IMR-90 (cell line): ENCODE measurements at regions not wholly inside any gene's neighbourhood (a gene's known extent, or its start where the extent isn't known, plus 50 kb on each side); places are given as distances from the start of the nearest gene placed in this dataset.

ENCODE experiments used
- ATAC-seq: fragments of 200-7000 bp; cut with Tn5 transposase; 2 replicates; pipeline ENCODE4 v1.9.1; 2020; ENCODE audit warnings: low read depth, mild to moderate bottlenecking, moderate library complexity
- BruUV-seq: library from RNA; stranded (reverse); fragments of 400-500 nt; replicated peaks from 2 replicates; lab custom pipeline; 2021; lab: Mats Ljungman, UMichigan
- CTCF ChIA-PET: fragments of 300-600 bp; formaldehyde crosslinking; extraction: SDS; loops from one replicate; lab custom pipeline; 2021; ENCODE audit warnings: antibody characterized with exemption; lab: Yijun Ruan, JAX
- POLR2A ChIA-PET: fragments of 300-600 bp; sonication (Branson Sonifier 250); formaldehyde crosslinking; loops from one replicate; lab custom pipeline; 2022; ENCODE audit warnings: antibody characterized with exemption; ENCODE audit not compliant: unreplicated experiment; lab: Charles Lee
- DNase-seq: peaks from one replicate; pipeline ENCODE4 v3.0.0; 2013
- H2AFZ ChIP-seq: replicated peaks from 2 replicates; pipeline ENCODE3; 2013; ENCODE audit warnings: low read length, mild to moderate bottlenecking; ENCODE audit not compliant: poor library complexity
- H2AK5ac ChIP-seq: 2 replicates; pipeline ENCODE4 v1.6.1; 2013; ENCODE audit warnings: low read depth, low read length, inconsistent platforms
- H2AK9ac ChIP-seq: replicated peaks from 2 replicates; pipeline ENCODE3; 2013; ENCODE audit warnings: mild to moderate bottlenecking, low read depth, low read length, moderate library complexity; ENCODE audit not compliant: poor library complexity
- H2BK120ac ChIP-seq: 2 replicates; pipeline ENCODE4 v1.6.1; 2013; ENCODE audit warnings: low read depth, low read length, inconsistent platforms
- H2BK15ac ChIP-seq: 3 replicates; pipeline ENCODE4 v1.6.1; 2013; ENCODE audit warnings: low read depth, low read length, inconsistent platforms
- H2BK20ac ChIP-seq: 2 replicates; pipeline ENCODE4 v1.6.1; 2013; ENCODE audit warnings: low read depth, mild to moderate bottlenecking, inconsistent platforms, low read length, moderate library complexity
- H2BK5ac ChIP-seq: 2 replicates; pipeline ENCODE4 v1.6.1; 2013; ENCODE audit warnings: mild to moderate bottlenecking, low read depth, low read length, inconsistent platforms; ENCODE audit not compliant: poor library complexity, severe bottlenecking
- H3K14ac ChIP-seq: replicated peaks from 2 replicates; pipeline ENCODE4 v1.6.1; 2013; ENCODE audit warnings: low read depth, low read length, inconsistent platforms
- H3K18ac ChIP-seq: 2 replicates; pipeline ENCODE4 v1.6.1; 2013; ENCODE audit warnings: low read depth, low read length, control low read depth
- H3K23ac ChIP-seq: 2 replicates; pipeline ENCODE4 v1.6.1; 2013; ENCODE audit warnings: low read depth, low read length, inconsistent platforms
- H3K27ac ChIP-seq: 2 replicates; pipeline ENCODE4 v1.5.1; 2013; ENCODE audit warnings: mild to moderate bottlenecking, control low read depth, low read length; ENCODE audit not compliant: insufficient read depth
- H3K27me3 ChIP-seq: 2 replicates; pipeline ENCODE4 v1.6.1; 2013; ENCODE audit warnings: low read length; ENCODE audit not compliant: control insufficient read depth, insufficient read depth
- H3K36me3 ChIP-seq: 2 replicates; pipeline ENCODE4 v1.6.1; 2013; ENCODE audit warnings: low read length, mixed read lengths; ENCODE audit not compliant: control insufficient read depth, insufficient read depth
- H3K4ac ChIP-seq: 2 replicates; pipeline ENCODE4 v1.6.1; 2013; ENCODE audit warnings: low read depth, low read length, inconsistent platforms
- H3K4me1 ChIP-seq: 2 replicates; pipeline ENCODE4 v1.6.1; 2013; ENCODE audit warnings: low read length, mixed read lengths; ENCODE audit not compliant: control insufficient read depth, insufficient read depth
- H3K4me2 ChIP-seq: 2 replicates; pipeline ENCODE4 v1.6.1; 2013; ENCODE audit warnings: low read depth, mild to moderate bottlenecking, control low read depth, low read length, moderate library complexity
- H3K4me3 ChIP-seq: 2 replicates; pipeline ENCODE4 v1.5.1; 2013; ENCODE audit warnings: low read depth, mild to moderate bottlenecking, control low read depth, low read length, moderate library complexity; ENCODE audit not compliant: insufficient read depth
- H3K56ac ChIP-seq: 2 replicates; pipeline ENCODE4 v1.6.1; 2013; ENCODE audit warnings: low read length, inconsistent platforms; ENCODE audit not compliant: insufficient read depth; ENCODE audit errors: extremely low read depth
- H3K79me1 ChIP-seq, 2 experiments: 2 replicates each; pipeline ENCODE4 v1.6.1; 2013; ENCODE audit warnings: low read length in 2 of 2, inconsistent platforms in 1 of 2, low read depth in 1 of 2
- H3K9ac ChIP-seq: 2 replicates; pipeline ENCODE4 v1.6.1; 2013; ENCODE audit warnings: low read depth, low read length, control low read depth
- H3K9me1 ChIP-seq: 2 replicates; pipeline ENCODE4 v1.6.1; 2013; ENCODE audit warnings: low read length, inconsistent platforms; ENCODE audit not compliant: insufficient read depth
- H3K9me3 ChIP-seq: 2 replicates; pipeline ENCODE4 v1.6.1; 2013; ENCODE audit warnings: low read length; ENCODE audit not compliant: control insufficient read depth, insufficient read depth
- H4K20me1 ChIP-seq: 2 replicates; pipeline ENCODE4 v1.6.1; 2013; ENCODE audit warnings: low read length, inconsistent platforms; ENCODE audit not compliant: insufficient read depth
- H4K5ac ChIP-seq: 2 replicates; pipeline ENCODE4 v1.6.1; 2013; ENCODE audit warnings: mild to moderate bottlenecking, low read depth, low read length, control low read depth
- H4K8ac ChIP-seq, 2 experiments: 2 replicates each; pipeline ENCODE4 v1.6.1; 2013; ENCODE audit warnings: low read depth in 2 of 2, low read length in 2 of 2, control low read depth in 1 of 2, inconsistent platforms in 1 of 2
- H4K91ac ChIP-seq: 2 replicates; pipeline ENCODE4 v1.6.1; 2013; ENCODE audit warnings: low read depth, low read length, inconsistent platforms; ENCODE audit not compliant: insufficient read depth
- BHLHE40 ChIP-seq: fragments of 150-350 bp; IDR thresholded peaks from 2 replicates; pipeline ENCODE4 v1.6.1; 2016; ENCODE audit warnings: mild to moderate bottlenecking, low read depth, low read length
- CEBPB ChIP-seq: IDR thresholded peaks from 2 replicates; pipeline ENCODE4 v1.6.1; 2012; ENCODE audit warnings: low read depth, low read length, improper control_type of control experiment
- CHD1 ChIP-seq: IDR thresholded peaks from 2 replicates; pipeline ENCODE4 v1.6.1; 2012; ENCODE audit warnings: low read depth, low read length, improper control_type of control experiment
- CTCF ChIP-seq: conservative IDR thresholded peaks from 2 replicates; pipeline ENCODE4 v1.5.1; 2012; ENCODE audit warnings: mild to moderate bottlenecking, low read depth, low read length, improper control_type of control experiment
- FOS ChIP-seq: fragments of 150-350 bp; IDR thresholded peaks from 2 replicates; pipeline ENCODE4 v1.6.1; 2016; ENCODE audit warnings: low read depth, low read length
- MAFK ChIP-seq: IDR thresholded peaks from 2 replicates; pipeline ENCODE4 v1.6.1; 2012; ENCODE audit warnings: low read depth, low read length, improper control_type of control experiment
- MAZ ChIP-seq: IDR thresholded peaks from 2 replicates; pipeline ENCODE4 v1.6.1; 2012; ENCODE audit warnings: low read depth, mild to moderate bottlenecking, low read length, improper control_type of control experiment, moderate library complexity, borderline replicate concordance
- MXI1 ChIP-seq: IDR thresholded peaks from 2 replicates; pipeline ENCODE4 v1.6.1; 2012; ENCODE audit warnings: low read depth, mild to moderate bottlenecking, low read length, moderate library complexity, borderline replicate concordance
- NFE2L2 ChIP-seq: fragments of 150-350 bp; IDR thresholded peaks from 2 replicates; pipeline ENCODE4 v1.6.1; 2016; ENCODE audit warnings: low read depth, mild to moderate bottlenecking, low read length
- POLR2A ChIP-seq: IDR thresholded peaks from 2 replicates; pipeline ENCODE4 v1.6.1; 2012; ENCODE audit warnings: mild to moderate bottlenecking, low read depth, low read length
- RAD21 ChIP-seq: IDR thresholded peaks from 2 replicates; pipeline ENCODE4 v1.6.1; 2012; ENCODE audit warnings: low read length, improper control_type of control experiment
- RCOR1 ChIP-seq: IDR thresholded peaks from 2 replicates; pipeline ENCODE4 v1.6.1; 2012; ENCODE audit warnings: mild to moderate bottlenecking, low read length, improper control_type of control experiment; ENCODE audit not compliant: insufficient replicate concordance
- RFX5 ChIP-seq: IDR thresholded peaks from 2 replicates; pipeline ENCODE4 v1.8.0; 2012; ENCODE audit warnings: low read depth, mild to moderate bottlenecking, low read length, moderate library complexity
- SMC3 ChIP-seq: fragments of 150-350 bp; IDR thresholded peaks from 2 replicates; pipeline ENCODE4 v1.6.1; 2016; ENCODE audit warnings: low read depth, mild to moderate bottlenecking, antibody characterized with exemption, low read length, moderate library complexity
- USF2 ChIP-seq: fragments of 150-350 bp; IDR thresholded peaks from 2 replicates; pipeline ENCODE4 v1.6.1; 2017; ENCODE audit warnings: mild to moderate bottlenecking, antibody characterized with exemption, low read length, low read depth
- WGBS, 2 experiments: methylation state at CpG; one replicate each; pipeline versions ENCODE4 v1.1.5 to v1.1.7; 2013; ENCODE audit warnings: missing lambda C conversion rate in 2 of 2; ENCODE audit not compliant: insufficient read length in 1 of 2; ENCODE audit errors: extremely low coverage in 2 of 2; 5-methylcytosine and 5-hydroxymethylcytosine counted together
- dilution Hi-C: fragments of 300-500 bp; cut with HindIII; formaldehyde crosslinking; loops from one replicate; pipeline ENCODE4 v1.14.3; 2018; ENCODE audit warnings: low sequenced_read_pairs; ENCODE audit not compliant: unreplicated experiment
- in situ Hi-C: fragments of 300-500 bp; cut with MboI; formaldehyde crosslinking; loops from 3 replicates; pipeline ENCODE4 v1.14.3; 2019; ENCODE audit warnings: low sequenced_read_pairs, inconsistent platforms, mixed read lengths
- intact Hi-C: fragments of 100-400 bp; cut with micrococcal nuclease; formaldehyde crosslinking; loops from 2 replicates; pipeline ENCODE4 v1.10.0; 2022
- TF ChIP-seq, protein P1 (sequence below): fragments of 150-350 bp; IDR thresholded peaks from 2 replicates; pipeline ENCODE4 v1.6.1; 2016; ENCODE audit warnings: low read depth, mild to moderate bottlenecking, low read length, moderate library complexity, borderline replicate concordance

GRCh38 chr10:90229486-90229885, 528.1 kb downstream of the KIF20B start:
- no peak overlapping the region for H2AK9ac ChIP-seq
- no peaks in the 10 kb centered on the region for H3K79me1 ChIP-seq
- no peak overlapping the region for H2AK5ac ChIP-seq
- TF ChIP-seq RAD21: no peak
- TF ChIP-seq, protein P1, sequence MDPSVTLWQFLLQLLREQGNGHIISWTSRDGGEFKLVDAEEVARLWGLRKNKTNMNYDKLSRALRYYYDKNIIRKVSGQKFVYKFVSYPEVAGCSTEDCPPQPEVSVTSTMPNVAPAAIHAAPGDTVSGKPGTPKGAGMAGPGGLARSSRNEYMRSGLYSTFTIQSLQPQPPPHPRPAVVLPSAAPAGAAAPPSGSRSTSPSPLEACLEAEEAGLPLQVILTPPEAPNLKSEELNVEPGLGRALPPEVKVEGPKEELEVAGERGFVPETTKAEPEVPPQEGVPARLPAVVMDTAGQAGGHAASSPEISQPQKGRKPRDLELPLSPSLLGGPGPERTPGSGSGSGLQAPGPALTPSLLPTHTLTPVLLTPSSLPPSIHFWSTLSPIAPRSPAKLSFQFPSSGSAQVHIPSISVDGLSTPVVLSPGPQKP: no peak
- no peak for TF ChIP-seq RCOR1
- TF ChIP-seq USF2: no peak
- no peak for TF ChIP-seq CEBPB
- no peak for TF ChIP-seq SMC3
- no peak for TF ChIP-seq MAFK
- no peak for TF ChIP-seq POLR2A
- no peak for TF ChIP-seq MXI1
- TF ChIP-seq BHLHE40: no peak
- no peak for TF ChIP-seq CTCF
- no peak for TF ChIP-seq RFX5
- TF ChIP-seq CHD1: no peak
- no peak for TF ChIP-seq MAZ
- TF ChIP-seq NFE2L2: no peak
- no peak for TF ChIP-seq FOS
- no peaks in the 10 kb centered on the region for H3K9me3 ChIP-seq
- no peak overlapping the region for H2BK20ac ChIP-seq
- no peaks in the 10 kb centered on the region for H4K20me1 ChIP-seq
- dilution Hi-C loops: no loop called here
- H3K9ac ChIP-seq: no peak overlapping the region
- no peak overlapping the region for H4K8ac ChIP-seq
- H3K27ac ChIP-seq: no peak overlapping the region
- no peaks in the 10 kb centered on the region for H3K27me3 ChIP-seq
- no peaks in the 10 kb centered on the region for H3K36me3 ChIP-seq
- no peak overlapping the region for H3K4ac ChIP-seq
- in situ Hi-C loops: no loop called here
- no peaks in the 10 kb centered on the region for H3K4me1 ChIP-seq
- no peak overlapping the region for H3K14ac ChIP-seq
- H3K23ac ChIP-seq: no peak overlapping the region
- H3K18ac ChIP-seq: no peak overlapping the region
- WGBS, 2 experiments: no CpG with 5 or more reads among the region's 2 CpGs
- DNase-seq (no peak), ATAC-seq (no peak)
- H2BK5ac ChIP-seq: no peak overlapping the region
- H2AFZ ChIP-seq: no peak overlapping the region
- H3K4me3 ChIP-seq: no peak overlapping the region
- BruUV-seq: no TSS peak
- H4K91ac ChIP-seq: no peak overlapping the region
- POLR2A ChIA-PET: no interaction called here
- no peak overlapping the region for H3K4me2 ChIP-seq
- H3K9me1 ChIP-seq: no peaks in the 10 kb centered on the region
- intact Hi-C loops: no loop called here
- no peak overlapping the region for H3K56ac ChIP-seq
- no peak overlapping the region for H4K5ac ChIP-seq
- CTCF ChIA-PET: interaction anchor here (0.6 kb wide), 1 partner anchor 151 kb away, joined by 3 read pairs; no protein-coding TSS in a partner anchor
- H2BK15ac ChIP-seq: no peak overlapping the region
- H2BK120ac ChIP-seq: no peak overlapping the region
